Adrenal gland (tissue), 5 donors: ENCODE measurements at regions not wholly inside any gene's neighbourhood (a gene's known extent, or its start where the extent isn't known, plus 50 kb on each side); places are given as distances from the start of the nearest gene placed in this dataset.
"Not testable (repeated sequence)": the region's sequence is repeated elsewhere in the genome, so short reads cannot be mapped to it uniquely, and the experiment has no call there.

Experiments used
- POLR2A ChIP-seq, 2 donors: fragments of 450-650 bp; IDR thresholded peaks; one replicate each; pipeline ENCODE4 v1.6.1; 2017; ENCODE audit warnings: antibody characterized with exemption in 2 of 2, mild to moderate bottlenecking in 2 of 2, moderate library complexity in 1 of 2
- TF ChIP-seq, protein P1 (sequence below), 6 experiments: fragments of 450-650 bp in 4 of 6; fragments of 200-600 bp in 2 of 6; sonication (generic) in 1 of 6; IDR thresholded peaks; 1 replicate in 5 of 6; 2 replicates in 1 of 6; pipeline versions ENCODE4 v1.5.1 to v1.8.0; 2016 to 2021; ENCODE audit warnings: antibody characterized with exemption in 6 of 6, mild to moderate bottlenecking in 2 of 6, moderate library complexity in 1 of 6
- donor health status: DM: no; HTN: no; CAD: no.

DNA sequence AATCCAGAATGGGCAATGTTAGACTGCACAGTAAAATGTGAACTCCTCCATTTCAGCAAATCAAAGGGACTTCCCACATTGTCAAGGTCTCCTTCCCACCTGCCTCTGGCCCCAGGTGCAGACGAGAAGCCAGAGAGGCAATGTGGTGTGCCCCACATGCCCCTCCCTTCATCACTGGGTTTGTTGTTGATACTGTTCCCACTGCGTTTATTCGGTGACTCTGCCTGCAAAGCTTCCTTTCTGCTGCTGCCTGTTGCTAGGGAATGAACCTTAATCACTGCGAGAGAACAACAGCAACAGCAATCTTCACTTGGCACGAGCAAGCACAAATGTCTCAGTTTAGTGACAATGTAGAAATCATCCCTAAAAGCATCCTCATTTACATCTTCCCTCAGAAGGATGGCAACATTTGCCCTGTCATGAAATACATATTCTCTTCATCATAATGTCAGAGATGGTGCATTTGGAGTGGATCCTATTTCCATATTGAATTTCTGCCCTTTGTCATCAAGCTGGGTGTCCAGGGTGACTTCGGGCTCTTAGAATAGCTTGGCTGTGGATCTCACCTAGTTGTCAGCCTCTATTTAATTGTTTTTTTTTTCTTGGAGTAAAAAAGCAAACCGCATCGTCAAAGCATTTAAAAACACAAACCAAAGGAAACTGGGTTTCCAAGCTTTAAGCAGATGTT, 322.2 kb downstream of the BCL2L11 start:
- TF ChIP-seq, protein P1, sequence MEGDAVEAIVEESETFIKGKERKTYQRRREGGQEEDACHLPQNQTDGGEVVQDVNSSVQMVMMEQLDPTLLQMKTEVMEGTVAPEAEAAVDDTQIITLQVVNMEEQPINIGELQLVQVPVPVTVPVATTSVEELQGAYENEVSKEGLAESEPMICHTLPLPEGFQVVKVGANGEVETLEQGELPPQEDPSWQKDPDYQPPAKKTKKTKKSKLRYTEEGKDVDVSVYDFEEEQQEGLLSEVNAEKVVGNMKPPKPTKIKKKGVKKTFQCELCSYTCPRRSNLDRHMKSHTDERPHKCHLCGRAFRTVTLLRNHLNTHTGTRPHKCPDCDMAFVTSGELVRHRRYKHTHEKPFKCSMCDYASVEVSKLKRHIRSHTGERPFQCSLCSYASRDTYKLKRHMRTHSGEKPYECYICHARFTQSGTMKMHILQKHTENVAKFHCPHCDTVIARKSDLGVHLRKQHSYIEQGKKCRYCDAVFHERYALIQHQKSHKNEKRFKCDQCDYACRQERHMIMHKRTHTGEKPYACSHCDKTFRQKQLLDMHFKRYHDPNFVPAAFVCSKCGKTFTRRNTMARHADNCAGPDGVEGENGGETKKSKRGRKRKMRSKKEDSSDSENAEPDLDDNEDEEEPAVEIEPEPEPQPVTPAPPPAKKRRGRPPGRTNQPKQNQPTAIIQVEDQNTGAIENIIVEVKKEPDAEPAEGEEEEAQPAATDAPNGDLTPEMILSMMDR (IDR thresholded peaks at IDR 0.05), result not testable (repeated sequence)
- not testable (repeated sequence) for TF ChIP-seq POLR2A (IDR thresholded peaks at IDR 0.05)
